HCT116 (cell line): ENCODE measurements at regions not wholly inside any gene's neighbourhood (a gene's known extent, or its start where the extent isn't known, plus 50 kb on each side); places are given as distances from the start of the nearest gene placed in this dataset.

Experiments
- ATAC-seq: fragments of 200-7000 bp; cut with Tn5 transposase; 2 replicates; pipeline ENCODE4 v1.9.1; 2020; ENCODE audit warnings: mild to moderate bottlenecking, moderate library complexity
- BruUV-seq: library from RNA; stranded (reverse); fragments of 400-500 nt; replicated peaks from 2 replicates; lab custom pipeline; 2021; lab: Mats Ljungman, UMichigan
- CTCF ChIA-PET: fragments of 300-600 bp; sonication (Branson Sonifier 250); formaldehyde crosslinking; loops from one replicate; lab custom pipeline; 2021; ENCODE audit warnings: antibody characterized with exemption; lab: Charles Lee
- POLR2A ChIA-PET: fragments of 300-600, 350-600 bp; sonication (Branson Sonifier 250); formaldehyde crosslinking; loops from one replicate; lab custom pipeline; 2021; ENCODE audit warnings: antibody characterized with exemption; lab: Charles Lee
- RAD21 ChIA-PET, 2 experiments: fragments of 300-600 bp; sonication (Branson Sonifier 250); formaldehyde crosslinking; loops; one replicate each; lab custom pipeline; 2023; ENCODE audit warnings: low total read pairs in 2 of 2; ENCODE audit not compliant: uncharacterized antibody in 2 of 2, unreplicated experiment in 2 of 2, low non-redundant PET in 1 of 2; lab: Charles Lee
- DNase-seq: peaks from one replicate; pipeline ENCODE4 v3.0.0-alpha.2; 2010; ENCODE audit warnings: low read depth, low spot score
- H2AFZ ChIP-seq: fragments of 200-600 bp; shearing (Covaris generic), sonication (generic); 2 replicates; pipeline ENCODE4 v1.6.1; 2017; ENCODE audit warnings: low read depth, mixed run types, mixed read lengths, antibody characterized with exemption, low read length; ENCODE audit not compliant: poor library complexity, severe bottlenecking
- H3K27ac ChIP-seq: 2 replicates; pipeline ENCODE4 v1.5.1; 2012; ENCODE audit warnings: low read depth, low read length
- H3K27me3 ChIP-seq: fragments of 200-600 bp; sonication (generic); 2 replicates; pipeline ENCODE4 v1.6.1; 2016; ENCODE audit warnings: mixed run types, low read length, mixed read lengths; ENCODE audit not compliant: insufficient read depth
- H3K36me3 ChIP-seq, 2 experiments: fragments of 200-500 bp in 1 of 2; fragments of 200-600 bp in 1 of 2; sonication (Bioruptor generic) in 1 of 2; sonication (generic) in 1 of 2; 2 replicates each; pipeline versions ENCODE4 v1.5.1 to v1.6.1; 2014 to 2016; ENCODE audit warnings: low read length in 2 of 2, inconsistent platforms in 1 of 2, mixed read lengths in 1 of 2, mixed run types in 1 of 2; ENCODE audit not compliant: insufficient read depth in 2 of 2, control insufficient read depth in 1 of 2
- H3K4me1 ChIP-seq, 2 experiments: fragments of 200-600 bp in 1 of 2; sonication (generic) in 1 of 2; 2 replicates each; pipeline versions ENCODE4 v1.5.1 to v1.6.1; 2012 to 2017; ENCODE audit warnings: low read length in 2 of 2, inconsistent platforms in 1 of 2, mild to moderate bottlenecking in 1 of 2, mixed read lengths in 1 of 2, mixed run types in 1 of 2, moderate library complexity in 1 of 2; ENCODE audit not compliant: insufficient read depth in 2 of 2, control insufficient read depth in 1 of 2
- H3K4me2 ChIP-seq: fragments of 200-600 bp; sonication (generic); 2 replicates; pipeline ENCODE4 v1.6.1; 2017; ENCODE audit warnings: mixed run types, low read length, mixed read lengths
- H3K4me3 ChIP-seq, 2 experiments: fragments of 200-600 bp in 1 of 2; sonication (generic) in 1 of 2; replicated peaks in 1 of 2; 2 replicates each; pipeline ENCODE4 v1.5.1; 2011 to 2016; ENCODE audit warnings: low read length in 2 of 2, control low read depth in 1 of 2, low read depth in 1 of 2, mild to moderate bottlenecking in 1 of 2, mixed read lengths in 1 of 2, mixed run types in 1 of 2
- H3K79me2 ChIP-seq: fragments of 200-600 bp; sonication (generic); 2 replicates; pipeline ENCODE4 v1.6.1; 2017; ENCODE audit warnings: mild to moderate bottlenecking, mixed run types, low read length, moderate library complexity, mixed read lengths; ENCODE audit not compliant: insufficient read depth
- H3K9ac ChIP-seq: fragments of 200-600 bp; sonication (generic); 2 replicates; pipeline ENCODE4 v1.6.1; 2016; ENCODE audit warnings: low read length, mixed read lengths
- H3K9me2 ChIP-seq: fragments of 200-600 bp; sonication (generic), shearing (Covaris generic); 2 replicates; pipeline ENCODE4 v1.6.1; 2017; ENCODE audit warnings: mixed run types, mild to moderate bottlenecking, moderate library complexity; ENCODE audit not compliant: insufficient read depth
- H3K9me3 ChIP-seq, 2 experiments: fragments of 200-500 bp in 1 of 2; fragments of 200-600 bp in 1 of 2; sonication (Bioruptor generic) in 1 of 2; sonication (generic) in 1 of 2; 2 replicates each; pipeline ENCODE4 v1.6.1; 2014 to 2017; ENCODE audit warnings: low read length in 2 of 2, mixed read lengths in 2 of 2, inconsistent platforms in 1 of 2, low read depth in 1 of 2, mild to moderate bottlenecking in 1 of 2, mixed run types in 1 of 2, moderate library complexity in 1 of 2; ENCODE audit not compliant: control insufficient read depth in 1 of 2, insufficient read depth in 1 of 2
- H4K20me1 ChIP-seq: fragments of 200-600 bp; sonication (generic), shearing (Covaris generic); 2 replicates; pipeline ENCODE4 v1.6.1; 2017; ENCODE audit warnings: mixed run types, mild to moderate bottlenecking, moderate library complexity; ENCODE audit not compliant: insufficient read depth
- ATF3 ChIP-seq: IDR thresholded peaks from 2 replicates; pipeline ENCODE4 v1.6.1; 2012
- CEBPB ChIP-seq: IDR thresholded peaks from 2 replicates; pipeline ENCODE4 v1.6.1; 2012; ENCODE audit warnings: low read depth
- CTCF ChIP-seq, 3 experiments: fragments of 200-600 bp in 1 of 3; sonication (generic) in 1 of 3; IDR thresholded peaks in 2 of 3; conservative IDR thresholded peaks in 1 of 3; 2 replicates each; pipeline ENCODE4 v1.5.1; 2012 to 2017; ENCODE audit warnings: low read depth in 2 of 3, low read length in 2 of 3, antibody characterized with exemption in 1 of 3, borderline replicate concordance in 1 of 3, control low read depth in 1 of 3, mild to moderate bottlenecking in 1 of 3, mixed read lengths in 1 of 3, mixed run types in 1 of 3, moderate library complexity in 1 of 3; ENCODE audit not compliant: insufficient read depth in 1 of 3
- EZH2phosphoT487 ChIP-seq: fragments of 200-600 bp; IDR thresholded peaks from 2 replicates; pipeline ENCODE4 v1.6.1; 2018; ENCODE audit warnings: antibody characterized with exemption, borderline replicate concordance
- JUND ChIP-seq: IDR thresholded peaks from 2 replicates; pipeline ENCODE4 v1.6.1; 2012
- MAX ChIP-seq: IDR thresholded peaks from 2 replicates; pipeline ENCODE4 v1.6.1; 2012
- REST ChIP-seq: IDR thresholded peaks from 2 replicates; pipeline ENCODE4 v1.6.1; 2012; ENCODE audit warnings: low read depth
- YY1 ChIP-seq: IDR thresholded peaks from 2 replicates; pipeline ENCODE4 v1.6.1; 2011; ENCODE audit warnings: low read length, low read depth, moderate library complexity, mild to moderate bottlenecking; ENCODE audit not compliant: insufficient replicate concordance; ENCODE audit errors: extremely low read depth
- ZBTB33 ChIP-seq: IDR thresholded peaks from 2 replicates; pipeline ENCODE4 v1.6.1; 2011; ENCODE audit warnings: mild to moderate bottlenecking, low read length, moderate library complexity; ENCODE audit not compliant: insufficient replicate concordance; ENCODE audit errors: extremely low read depth
- intact Hi-C: fragments of 100-400 bp; cut with micrococcal nuclease; formaldehyde crosslinking; loops from 2 replicates; pipeline ENCODE4 v1.10.0; 2022

GRCh38 chr2:78648558-78648957, 376.9 kb upstream of the REG3G start:
- Histone ChIP-seq H3K4me3 (no peak overlapping the region), H4K20me1 (no peaks in the 10 kb centered on the region), H3K9ac (no peak overlapping the region), H3K4me2 (no peak overlapping the region), H3K79me2 (no peaks in the 10 kb centered on the region), H3K9me3 (peaks cover 7 to 9% of the 10 kb centered on the region in 2 experiments; a peak in 2 of 4 replicates), H3K4me1 (no peaks in the 10 kb centered on the region), H3K27me3 (no peaks in the 10 kb centered on the region), H2AFZ (no peak overlapping the region), H3K27ac (no peak overlapping the region), H3K36me3 (no peaks in the 10 kb centered on the region), H3K9me2 (no peaks in the 10 kb centered on the region)
- ATAC-seq, result no peak
- RAD21 ChIA-PET, result no interaction called here
- no peak for DNase-seq
- no peak for TF ChIP-seq REST
- TF ChIP-seq ZBTB33, result no peak
- intact Hi-C loops, result no loop called here
- no TSS peak for BruUV-seq
- CTCF ChIA-PET, result no interaction called here
- POLR2A ChIA-PET, result no interaction called here

- DNase-seq, result no peak
- no peak overlapping the region for H3K4me3 ChIP-seq
- H3K27me3 ChIP-seq, result no peaks in the 10 kb centered on the region
- no peak for ATAC-seq
- H4K20me1 ChIP-seq, result no peaks in the 10 kb centered on the region
- no peaks in the 10 kb centered on the region for H3K36me3 ChIP-seq
- H3K9ac ChIP-seq, result no peak overlapping the region
- H2AFZ ChIP-seq, result no peak overlapping the region
- H3K79me2 ChIP-seq, result no peaks in the 10 kb centered on the region
- POLR2A ChIA-PET, result no interaction called here
- intact Hi-C loops, result no loop called here
- CTCF ChIA-PET, result no interaction called here
- TF ChIP-seq CTCF (IDR thresholded peaks at IDR 0.05 in 2 of 3, conservative IDR thresholded peaks at IDR 0.05 in 1 of 3; ENCODE audit: borderline replicate concordance in 1 of 3, insufficient read depth in 1 of 3, low read depth in 2 of 3, low read length in 2 of 3) (no peak), CEBPB (no peak), JUND (no peak), YY1 (no peak), EZH2phosphoT487 (no peak), ATF3 (no peak), MAX (no peak)
- BruUV-seq, result no TSS peak
- RAD21 ChIA-PET, result no interaction called here
- H3K9me3 ChIP-seq, result peaks cover 11 to 15% of the 10 kb centered on the region in 2 experiments; a peak in 2 of 4 replicates
- no peak overlapping the region for H3K27ac ChIP-seq
- H3K4me2 ChIP-seq, result no peak overlapping the region
- no peaks in the 10 kb centered on the region for H3K9me2 ChIP-seq
- H3K4me1 ChIP-seq, result no peaks in the 10 kb centered on the region
Measured at GRCh38 chr2:78654941-78655340, 370.6 kb upstream of the REG3G start.
